ENCODE measurements at regions not wholly inside any gene's neighbourhood (a gene's known extent, or its start where the extent isn't known, plus 50 kb on each side); places are given as distances from the start of the nearest gene placed in this dataset.
"Not testable (repeated sequence)": the region's sequence is repeated elsewhere in the genome, so short reads cannot be mapped to it uniquely, and the experiment has no call there.

DNA sequence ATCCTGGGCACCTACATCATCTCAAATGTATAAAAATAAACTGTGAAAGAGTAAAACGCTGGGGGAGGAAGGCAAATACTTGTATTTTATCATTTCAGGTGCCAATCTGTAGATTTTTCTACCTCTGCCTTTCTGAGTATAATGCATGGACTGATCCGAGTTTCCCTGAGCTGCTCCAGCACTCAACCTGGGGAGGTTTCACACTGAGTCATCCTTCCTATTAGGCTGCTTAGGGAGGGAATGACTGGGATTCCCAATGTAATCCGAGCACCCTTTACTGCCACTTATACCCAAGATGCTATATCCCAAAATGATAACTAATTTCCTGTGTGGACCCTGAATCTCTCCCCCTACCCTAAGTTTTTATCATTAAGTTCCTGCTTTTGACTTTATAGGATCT is 126.6 kb downstream of the HNRNPD start:
- DNase-seq = no peak

- no peak for DNase-seq
Measured at GRCh38 chr4:82241534-82241933, 132.3 kb downstream of the HNRNPD start.

DNA sequence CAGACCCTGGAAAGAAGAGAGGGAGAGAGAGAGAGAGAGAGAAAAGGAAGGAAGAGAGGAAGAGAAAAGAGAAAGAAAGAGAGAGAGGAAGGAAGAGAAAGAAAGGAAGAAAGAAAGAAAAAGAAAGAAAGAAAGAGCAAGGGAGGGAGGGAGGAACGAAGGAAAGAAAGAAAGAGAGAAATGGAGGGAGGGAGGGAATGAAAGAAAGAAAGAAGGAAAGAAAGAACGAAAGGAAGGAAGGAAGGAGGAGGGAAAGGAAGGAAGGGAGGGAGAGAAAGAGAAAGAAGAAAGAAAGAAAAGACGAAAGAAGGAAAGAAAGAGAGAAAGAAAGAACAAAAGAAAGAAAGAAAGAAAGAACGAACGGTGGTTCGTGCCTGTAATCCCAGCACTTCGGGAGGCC is 133.4 kb downstream of the HNRNPD start:
- DNase-seq = no peak

- not testable (repeated sequence) for DNase-seq
Measured at GRCh38 chr4:82237142-82237541, 136.6 kb downstream of the HNRNPD start.

DNA sequence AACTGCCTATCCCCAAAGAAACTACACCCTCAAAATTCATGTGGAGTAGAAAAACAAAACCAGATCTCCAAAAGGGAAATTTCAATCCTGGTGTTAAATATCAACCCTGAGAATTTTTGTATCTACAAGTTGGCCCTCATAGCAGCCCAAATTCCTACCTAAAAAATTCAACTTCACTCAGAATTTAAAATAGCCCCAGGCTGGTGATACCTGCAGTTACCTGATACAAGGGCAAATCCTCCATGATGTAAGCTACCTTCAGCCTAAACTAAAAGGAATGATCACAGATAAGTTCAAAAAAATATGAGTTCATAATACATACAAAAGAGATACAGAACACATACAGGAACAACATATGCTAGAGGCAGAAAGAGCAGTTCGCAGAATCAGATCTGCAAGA is 138.4 kb downstream of the HNRNPD start:
- DNase-seq = no peak

DNA sequence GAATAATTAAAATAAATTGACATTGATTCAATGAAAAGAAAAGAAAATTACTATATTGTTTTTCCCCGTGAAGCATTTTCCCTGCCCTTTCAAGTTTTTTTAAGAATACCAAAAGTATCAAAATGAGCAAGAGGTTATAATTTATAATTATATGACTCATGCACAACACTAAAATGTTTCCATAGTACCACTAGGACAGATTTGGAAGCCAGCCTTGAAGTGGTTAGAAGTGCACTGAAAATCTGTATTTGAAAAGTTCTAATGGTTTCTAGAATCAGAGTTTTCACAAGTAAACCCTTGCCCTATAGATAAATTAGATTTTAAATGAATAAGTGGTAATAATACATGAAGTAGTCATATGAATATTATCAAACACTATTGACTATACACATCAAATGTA is 140.9 kb downstream of the HNRNPD start:
- no peak for DNase-seq

DNA sequence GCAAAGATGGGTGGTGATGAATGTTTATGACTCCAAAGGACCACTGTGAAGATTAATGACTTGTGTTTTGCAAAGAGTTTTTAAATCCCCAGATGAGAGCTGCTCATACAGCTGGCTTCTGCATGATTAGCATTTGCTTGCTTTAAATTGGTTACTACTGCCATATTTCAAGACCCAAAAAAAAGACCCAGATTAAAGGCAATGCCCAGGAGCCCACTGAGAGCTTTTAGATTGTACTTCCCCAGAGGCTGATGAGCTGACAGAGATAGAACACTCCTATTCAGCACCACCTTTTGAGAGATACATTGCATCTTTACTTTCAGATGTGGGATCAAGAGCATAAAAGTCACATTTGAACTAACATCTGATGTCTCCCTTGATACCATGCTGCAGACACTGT is 142.0 kb downstream of the HNRNPD start:
- no peak for DNase-seq

GRCh38 chr4:82230306-82230705 is 143.5 kb downstream of the HNRNPD start:
- no peak for DNase-seq

GRCh38 chr4:82225030-82225429 is 148.8 kb downstream of the HNRNPD start:
- DNase-seq = no peak

GRCh38 chr4:82223715-82224114 is 150.1 kb downstream of the HNRNPD start:
- DNase-seq = peak; percentile 42 to 63

- DNase-seq = no peak
Measured at GRCh38 chr4:82219346-82219745, 154.4 kb downstream of the HNRNPD start.

DNA sequence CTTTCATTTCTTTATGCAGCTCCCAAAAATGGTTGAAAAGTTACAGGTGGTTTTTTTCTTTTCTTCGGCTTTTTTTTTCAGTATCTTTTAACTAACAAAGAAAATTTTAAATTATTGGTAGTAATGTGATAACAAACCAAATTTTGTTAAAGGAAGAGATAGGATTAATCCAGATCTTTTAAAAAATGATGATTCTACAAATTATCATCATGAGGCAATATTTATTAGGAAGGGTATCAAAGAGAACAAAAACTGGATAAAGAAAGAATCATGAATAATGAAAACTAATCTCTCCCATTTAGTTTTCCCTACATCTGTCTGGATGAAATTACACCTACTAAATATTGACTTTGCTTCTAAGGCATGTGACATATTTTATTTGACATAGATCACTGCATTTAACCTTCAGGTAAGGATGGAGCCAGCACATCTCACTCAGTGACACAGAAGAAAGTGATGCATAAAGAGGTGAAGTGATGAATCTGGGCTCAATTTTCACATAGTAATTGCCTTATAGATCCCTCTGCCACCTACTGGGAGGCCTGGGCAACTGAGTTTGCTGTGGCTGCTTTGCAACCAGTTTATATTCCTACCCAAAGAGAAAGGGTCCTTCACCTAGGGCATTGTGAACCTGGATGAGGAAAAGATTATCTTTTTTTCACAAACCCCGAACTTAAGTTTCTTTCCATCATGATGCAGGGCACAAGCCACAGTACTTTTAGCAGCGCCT is 155.6 kb downstream of the HNRNPD start:
- DNase-seq = peak in 1 of 2 donors; percentile 23

DNA sequence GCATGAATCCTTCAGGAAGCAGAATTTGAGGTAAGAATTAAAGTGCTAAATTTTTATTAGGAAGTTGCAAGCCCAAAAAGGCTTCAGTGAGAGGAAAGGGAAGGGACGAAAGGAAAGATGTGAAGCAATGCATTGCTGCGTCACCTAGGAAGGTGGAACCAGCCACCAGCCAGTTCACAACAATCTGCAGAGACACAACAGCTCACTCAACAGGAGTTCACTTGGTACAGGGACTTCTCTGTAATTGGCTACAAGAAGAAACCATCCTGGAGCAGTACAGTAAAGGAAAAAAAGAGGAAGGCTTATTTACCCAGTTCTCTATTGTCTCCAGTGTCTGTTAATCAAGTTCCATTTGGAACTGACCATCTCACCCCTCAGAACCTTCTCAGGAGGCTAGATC is 157.6 kb downstream of the HNRNPD start:
- no peak for DNase-seq

DNA sequence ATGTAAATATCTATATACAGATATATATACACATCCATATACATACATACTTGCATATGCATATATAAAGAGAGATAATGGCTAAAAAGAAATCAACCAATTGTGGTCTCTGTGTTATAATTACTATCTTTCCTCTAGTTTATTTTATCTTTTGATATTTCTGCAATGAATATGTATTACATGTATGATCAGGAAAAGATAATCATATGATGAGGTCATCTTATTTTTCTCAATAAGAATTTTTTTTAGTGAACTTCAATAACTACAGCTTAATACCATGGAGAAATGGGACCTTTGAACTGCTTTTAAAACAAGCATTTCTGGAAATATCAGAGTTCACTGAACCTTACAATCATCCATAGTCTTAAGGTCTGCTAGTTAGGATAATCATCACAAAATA is 158.0 kb downstream of the HNRNPD start:
- DNase-seq = no peak

GRCh38 chr4:82215039-82215438 is 158.8 kb downstream of the HNRNPD start:
- no peak for DNase-seq

DNA sequence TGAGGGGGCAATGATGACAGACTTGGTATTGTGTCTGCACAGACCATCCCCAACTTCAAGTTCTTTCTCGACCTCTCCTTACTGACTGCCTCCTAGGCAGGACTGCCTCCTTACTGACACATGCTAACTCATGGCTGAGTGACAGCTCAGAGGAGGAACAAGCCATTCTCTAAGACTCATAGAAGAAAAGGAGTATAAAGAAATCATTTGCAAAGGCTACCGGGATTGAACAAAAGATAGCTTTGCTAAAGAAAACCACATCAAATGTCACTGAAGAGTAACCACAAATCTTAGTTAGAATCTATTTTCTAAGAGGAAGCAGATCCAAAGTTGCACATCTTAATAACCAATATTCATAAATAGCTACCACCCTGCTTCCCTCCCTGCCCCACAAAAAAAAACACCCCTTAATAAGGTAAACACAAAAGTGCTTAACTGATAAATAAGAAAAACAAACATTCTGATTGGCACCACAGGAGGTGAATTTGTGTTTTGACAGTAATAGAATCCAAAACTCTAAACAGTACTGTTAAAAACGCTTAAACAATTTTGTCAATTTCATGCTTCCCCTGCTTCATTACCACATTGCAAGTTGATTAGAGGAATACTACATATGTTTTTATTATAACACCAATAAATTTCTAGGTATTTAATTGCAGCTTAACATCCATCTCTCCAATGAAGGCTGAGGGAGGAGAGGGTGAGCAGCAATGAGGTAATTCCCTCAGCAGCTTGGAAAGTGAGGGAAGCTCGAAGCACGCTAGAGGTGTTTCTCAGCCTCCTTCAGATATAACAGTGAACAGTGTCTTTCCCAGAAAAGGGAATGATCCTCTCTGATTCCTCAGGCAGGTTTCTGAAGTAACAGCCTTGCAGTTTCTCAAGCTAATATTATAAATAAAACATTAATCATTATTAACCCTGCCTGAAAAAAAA is 160.0 kb downstream of the HNRNPD start:
- DNase-seq = peak in 1 of 2 donors; percentile 59

DNA sequence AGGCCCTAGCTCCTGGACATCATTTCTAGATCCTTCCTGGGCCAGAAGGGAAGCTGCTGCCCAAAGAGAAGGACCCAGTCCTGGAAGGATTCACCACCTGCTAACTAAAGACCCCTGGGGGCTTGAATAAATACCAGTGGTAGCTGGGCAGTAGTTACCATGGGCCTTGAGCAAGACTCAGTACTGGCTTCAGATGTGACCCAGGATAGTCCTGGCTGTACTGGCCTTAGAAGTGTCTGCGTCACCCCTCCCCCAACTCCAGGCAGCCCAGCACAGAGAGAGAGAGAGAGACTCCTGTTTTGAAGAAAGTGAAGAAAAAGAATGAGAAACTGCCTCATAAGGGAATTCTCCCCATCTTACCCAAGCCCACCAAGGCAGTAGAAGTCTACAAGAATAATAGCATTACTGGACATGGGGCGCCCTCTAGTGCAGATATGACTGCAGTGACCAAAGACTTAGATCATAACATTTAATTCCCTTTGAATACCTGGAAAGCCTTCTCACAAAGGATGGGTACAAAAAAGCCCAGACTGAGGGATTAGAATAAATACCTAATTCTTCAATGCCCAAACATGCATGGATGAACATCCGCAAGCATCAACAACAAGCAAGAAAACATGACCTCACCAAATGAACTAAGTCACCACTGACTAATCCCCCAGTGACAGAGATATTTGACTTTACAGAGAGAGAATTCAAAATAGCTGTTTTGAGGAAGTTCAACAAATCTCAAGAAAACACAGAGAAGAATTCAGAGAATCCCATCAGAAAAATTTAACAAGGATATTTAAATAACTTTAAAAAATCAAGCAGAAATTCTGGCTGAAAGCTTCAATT is 171.8 kb downstream of the HNRNPD start:
- DNase-seq = peak; percentile 45 to 56

DNA sequence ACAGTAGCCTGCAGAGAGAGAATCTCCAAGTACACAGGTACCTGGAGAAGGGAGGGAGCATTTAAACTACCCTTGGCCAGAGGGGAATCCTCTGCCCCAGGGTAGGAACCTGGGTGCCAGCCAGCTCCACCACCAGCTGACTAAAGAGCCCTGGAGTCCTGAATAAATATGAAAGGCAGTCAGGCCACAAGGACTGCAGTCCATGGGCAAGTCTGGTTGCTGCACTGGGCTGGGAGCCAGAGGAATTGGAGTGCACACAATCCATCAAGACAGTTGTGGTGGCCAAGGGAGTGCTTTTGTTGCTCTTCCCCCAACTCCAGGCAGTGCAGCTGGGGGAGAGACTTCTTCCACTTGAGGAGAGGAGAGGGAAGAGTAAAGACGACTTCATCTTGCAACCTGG is 172.5 kb downstream of the HNRNPD start:
- no peak for DNase-seq

GRCh38 chr4:82200046-82200445 is 173.7 kb downstream of the HNRNPD start:
- no peak for DNase-seq

- DNase-seq = no peak
Measured at GRCh38 chr4:82194329-82194728, 179.5 kb downstream of the HNRNPD start.

GRCh38 chr4:82192017-82192673 is 181.6 kb downstream of the HNRNPD start:
- no peak for DNase-seq

GRCh38 chr4:82181789-82182188 is 192.0 kb downstream of the HNRNPD start:
- no peak for DNase-seq

GRCh38 chr4:82172186-82172585 is 201.6 kb downstream of the HNRNPD start:
- DNase-seq = no peak
